ENCODE measurements at regions not wholly inside any gene's neighbourhood (a gene's known extent, or its start where the extent isn't known, plus 50 kb on each side); places are given as distances from the start of the nearest gene placed in this dataset.

DNA sequence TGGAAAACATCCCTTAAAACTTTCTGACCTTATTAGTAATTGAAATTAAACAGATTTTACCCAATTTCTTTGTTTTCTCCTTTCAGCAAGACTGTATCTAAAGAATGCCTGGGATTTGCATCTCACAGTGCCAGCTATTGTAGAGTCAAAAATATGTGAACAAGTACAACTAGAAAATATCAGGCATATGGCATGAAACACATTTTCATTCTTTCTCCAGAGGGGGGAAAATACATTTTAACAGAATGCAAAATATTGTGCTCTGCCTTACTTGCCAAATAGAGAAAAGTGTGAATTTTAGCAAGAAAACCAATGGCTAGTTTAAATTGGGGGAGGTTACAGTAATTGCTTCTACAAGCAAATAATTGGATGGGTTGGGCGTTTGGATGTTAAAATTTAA, 366.6 kb upstream of the FIGN start:
- intact Hi-C loops (cut with micrococcal nuclease) = no loop called here

DNA sequence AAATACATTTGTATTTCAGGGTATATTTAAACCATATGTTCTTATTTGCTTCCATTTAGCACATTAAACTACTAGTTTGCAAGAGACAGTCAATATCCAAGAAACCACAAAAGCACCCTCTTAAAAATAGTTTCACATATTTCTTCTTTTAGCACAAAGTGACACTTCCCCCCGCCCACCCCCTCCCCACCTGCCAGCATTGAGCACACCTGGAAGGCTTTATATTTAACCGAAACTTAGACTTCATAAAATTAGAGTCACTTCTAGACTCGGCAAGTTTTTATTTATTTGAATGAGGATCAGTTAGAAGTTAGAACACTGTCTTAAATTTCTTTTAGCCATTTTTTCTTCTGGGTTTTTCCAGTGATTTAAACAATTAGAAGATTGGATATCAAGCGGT, 355.9 kb upstream of the FIGN start:
- intact Hi-C loops (cut with micrococcal nuclease) = no loop called here

DNA sequence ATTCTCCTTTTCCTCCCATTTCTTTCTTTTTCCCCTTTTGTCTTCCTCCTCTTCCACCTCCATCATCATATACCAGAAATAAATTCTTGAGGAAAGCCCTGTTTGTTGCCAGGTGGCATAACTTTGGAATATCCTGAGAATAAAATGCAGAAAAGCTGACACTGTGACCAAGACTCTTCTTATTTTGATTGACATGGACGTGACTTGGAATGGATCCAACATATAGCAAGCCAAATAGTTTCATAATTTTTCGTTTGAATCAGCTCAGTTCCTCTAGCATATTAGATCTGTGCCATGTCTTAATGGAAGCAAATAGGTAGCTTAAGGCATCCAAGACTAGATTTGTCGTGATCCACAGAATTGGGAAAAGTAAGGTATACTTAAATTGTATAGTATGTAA, 354.7 kb upstream of the FIGN start:
- intact Hi-C loops (cut with micrococcal nuclease) = no loop called here

DNA sequence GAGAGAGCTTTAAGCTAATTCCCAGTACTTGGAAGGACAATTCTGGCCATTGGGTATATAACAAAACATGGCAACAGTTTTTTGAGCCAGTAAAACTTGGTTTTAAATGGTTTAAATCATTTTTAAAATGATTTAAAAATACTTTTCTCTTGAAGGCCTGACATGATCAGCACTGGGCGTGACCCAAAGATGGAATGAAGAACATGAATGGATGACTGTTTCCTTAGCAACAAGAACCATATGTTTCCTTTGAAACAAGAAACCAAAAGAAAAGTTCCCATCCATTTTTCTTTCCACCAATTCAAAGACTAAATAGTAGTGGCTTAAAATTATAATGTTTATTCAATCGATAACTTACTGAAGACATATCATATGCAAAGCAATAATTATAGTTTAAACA, 348.3 kb upstream of the FIGN start:
- intact Hi-C loops (cut with micrococcal nuclease) = no loop called here

DNA sequence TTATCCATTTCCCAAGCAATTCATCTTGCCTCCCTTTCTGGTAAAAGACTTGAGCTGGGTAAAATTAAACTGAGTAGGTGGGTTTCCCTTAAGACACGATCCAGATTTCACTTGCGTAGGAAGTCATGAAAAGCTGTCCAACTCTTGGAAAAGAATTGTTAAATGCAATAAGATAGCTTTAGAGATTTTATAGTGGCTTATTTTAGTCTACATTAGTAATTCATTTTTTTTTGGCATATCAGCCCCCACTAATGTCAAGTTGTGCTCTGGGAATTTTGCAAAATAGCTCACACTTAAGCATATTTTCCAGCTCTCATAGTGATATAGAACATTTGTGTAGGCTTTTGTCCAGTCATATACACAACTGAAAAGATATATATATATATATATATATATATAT, 344.7 kb upstream of the FIGN start:
- intact Hi-C loops (cut with micrococcal nuclease) = no loop called here

DNA sequence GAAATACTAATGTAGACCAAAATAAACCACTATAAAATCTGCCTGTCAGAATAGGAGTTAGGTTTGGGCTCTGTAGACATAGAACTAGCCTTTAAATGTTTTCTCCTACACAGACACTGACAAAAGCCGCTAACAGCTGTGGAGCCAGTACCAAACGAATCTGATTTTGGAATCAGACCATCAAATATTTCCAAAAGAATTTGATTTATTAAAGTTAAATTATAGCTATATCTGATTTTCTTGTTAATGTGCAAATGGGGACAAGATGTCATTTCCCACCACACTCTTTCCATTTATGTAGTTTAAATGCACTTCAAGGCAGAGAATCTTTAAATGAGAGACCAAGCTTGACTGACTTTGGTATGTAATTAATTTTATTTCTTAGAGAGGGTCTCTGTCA, 343.4 kb upstream of the FIGN start:
- intact Hi-C loops (cut with micrococcal nuclease) = no loop called here

DNA sequence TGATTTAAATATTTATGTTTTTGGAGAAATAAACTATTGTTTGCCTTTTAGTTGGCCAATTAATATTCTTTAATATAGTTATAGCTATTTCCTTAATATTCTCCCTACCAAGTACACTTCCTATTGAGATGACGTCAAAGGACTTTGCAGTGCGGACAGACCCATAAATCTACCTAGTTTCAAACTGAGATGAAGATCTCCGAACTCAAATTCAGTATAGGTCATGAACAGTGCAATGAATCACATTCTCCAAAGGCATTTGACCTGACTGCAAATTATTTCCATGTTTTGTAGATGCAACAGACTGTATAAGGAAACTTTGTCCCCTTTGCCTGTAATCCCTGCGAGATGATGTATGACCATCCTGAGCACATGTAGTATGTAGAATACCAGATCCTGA, 342.6 kb upstream of the FIGN start:
- intact Hi-C loops (cut with micrococcal nuclease) = no loop called here

DNA sequence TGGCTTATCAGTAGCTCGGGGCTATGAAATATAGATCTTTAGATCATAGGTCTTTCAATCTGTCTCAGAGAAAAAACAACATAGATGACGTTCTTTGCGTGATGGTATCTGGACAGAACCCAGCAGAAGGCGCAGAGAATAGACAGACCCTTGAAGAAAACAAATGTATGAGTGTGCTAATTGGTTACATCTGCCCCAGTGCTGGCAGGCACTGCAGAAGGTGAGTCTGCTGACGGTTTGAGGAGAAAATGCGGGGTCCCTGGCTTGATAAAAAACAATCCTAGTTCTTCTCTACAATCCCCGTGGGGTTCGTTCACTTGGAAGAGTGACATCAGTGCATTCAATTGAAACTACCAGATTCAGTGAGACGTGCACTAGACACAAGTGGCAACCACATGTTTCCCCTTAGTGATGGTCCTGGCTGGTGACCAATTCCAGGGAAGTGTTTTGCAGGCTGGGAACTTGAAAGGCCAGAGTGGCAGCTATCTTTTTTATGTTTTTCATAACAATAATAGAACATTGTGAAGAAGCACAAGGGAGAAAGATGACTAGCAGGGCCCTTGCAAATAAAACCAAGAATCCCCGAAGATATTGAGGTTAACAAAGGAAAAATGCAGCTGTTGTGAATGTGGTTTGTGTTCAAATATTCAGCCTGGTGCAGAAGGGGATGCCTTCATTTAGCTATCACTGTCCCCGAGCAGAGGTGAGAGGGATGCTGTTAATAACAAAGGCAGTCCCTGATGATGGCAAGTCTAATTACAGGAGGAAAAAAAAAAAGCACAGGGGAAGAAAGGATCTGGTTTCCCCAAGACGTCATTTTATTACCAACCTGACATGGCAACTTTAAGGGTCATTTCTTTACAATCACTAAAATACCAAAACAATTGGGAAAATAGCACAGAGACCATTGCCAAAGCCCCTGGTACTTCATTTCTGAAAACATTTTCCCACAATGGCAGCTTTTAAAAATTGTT, 337.6 kb upstream of the FIGN start:
- intact Hi-C loops (cut with micrococcal nuclease) = no loop called here

DNA sequence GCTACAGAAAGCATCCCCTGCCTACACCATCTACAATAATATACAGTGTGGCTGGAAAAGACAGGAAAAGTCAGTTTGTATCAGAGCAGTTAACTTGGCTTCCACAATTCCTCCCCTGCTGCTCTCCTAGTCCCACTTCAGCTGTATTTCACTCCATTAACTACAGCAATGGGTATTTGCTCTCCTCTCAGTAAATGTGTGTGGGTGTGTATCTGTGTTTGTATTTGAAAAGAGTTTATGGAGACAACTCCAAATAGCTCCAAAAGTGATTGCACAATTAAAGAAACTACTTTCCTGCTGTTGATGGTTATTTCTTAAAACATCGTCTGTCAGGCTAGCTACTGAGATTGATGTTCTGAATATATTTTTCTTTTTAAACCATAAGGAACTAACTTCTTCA, 333.7 kb upstream of the FIGN start:
- intact Hi-C loops (cut with micrococcal nuclease) = no loop called here

DNA sequence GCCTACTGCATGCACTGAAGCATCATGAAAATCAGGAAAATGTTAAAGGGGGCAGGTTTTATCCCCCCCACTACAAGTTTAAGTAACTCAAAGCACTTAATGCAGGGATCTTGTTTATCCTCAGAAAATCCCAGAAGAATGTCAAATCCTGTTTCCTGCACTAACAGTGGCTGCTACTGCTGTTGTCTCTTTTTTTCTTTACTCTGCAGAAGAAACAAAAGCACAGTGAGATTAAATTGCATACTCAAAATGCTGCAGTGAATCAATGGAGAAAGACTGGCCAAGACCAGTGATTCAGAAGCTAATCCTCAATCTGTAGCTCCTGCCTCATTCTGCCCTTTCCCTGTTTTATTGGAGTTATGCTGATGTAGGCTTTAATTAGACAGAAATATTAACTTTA, 332.3 kb upstream of the FIGN start:
- intact Hi-C loops (cut with micrococcal nuclease) = no loop called here

DNA sequence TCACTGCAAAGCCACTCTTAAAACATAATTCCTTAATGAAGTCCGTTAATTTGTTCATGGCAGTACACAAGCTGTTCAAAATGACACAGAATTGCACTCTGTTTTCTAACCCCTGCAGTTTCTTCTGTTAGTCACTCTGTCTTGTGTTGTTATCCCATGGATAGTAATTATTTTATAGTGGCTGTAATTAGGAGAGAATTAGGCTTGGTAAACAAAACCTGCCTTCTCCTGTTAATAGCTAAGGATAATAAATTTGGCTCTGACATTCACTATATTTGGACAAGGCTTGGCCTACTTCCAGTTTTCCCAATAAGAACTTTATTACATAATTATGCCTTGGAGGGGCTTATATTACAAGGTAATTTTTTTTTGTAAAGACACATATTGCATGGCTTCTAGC, 330.3 kb upstream of the FIGN start:
- intact Hi-C loops (cut with micrococcal nuclease) = no loop called here

DNA sequence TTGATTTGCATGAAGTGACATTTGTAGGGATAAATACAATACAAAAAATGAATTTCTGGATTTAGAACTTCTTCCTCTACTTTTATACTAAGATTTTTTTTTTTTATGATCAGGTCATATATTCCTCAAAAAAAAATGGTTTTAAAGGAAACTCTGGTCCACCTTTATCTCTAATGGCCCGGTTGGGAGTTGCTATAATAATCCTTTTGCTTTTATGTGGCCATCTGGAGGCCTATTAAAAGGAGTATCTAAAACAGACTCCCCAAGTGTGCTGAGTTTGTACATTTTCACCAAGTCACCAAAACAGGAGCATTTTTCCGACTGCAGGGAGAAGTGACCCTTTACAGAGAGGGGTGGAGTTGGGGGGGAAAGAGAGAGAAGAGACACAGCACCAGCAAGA, 329.2 kb upstream of the FIGN start:
- intact Hi-C loops (cut with micrococcal nuclease) = no loop called here

DNA sequence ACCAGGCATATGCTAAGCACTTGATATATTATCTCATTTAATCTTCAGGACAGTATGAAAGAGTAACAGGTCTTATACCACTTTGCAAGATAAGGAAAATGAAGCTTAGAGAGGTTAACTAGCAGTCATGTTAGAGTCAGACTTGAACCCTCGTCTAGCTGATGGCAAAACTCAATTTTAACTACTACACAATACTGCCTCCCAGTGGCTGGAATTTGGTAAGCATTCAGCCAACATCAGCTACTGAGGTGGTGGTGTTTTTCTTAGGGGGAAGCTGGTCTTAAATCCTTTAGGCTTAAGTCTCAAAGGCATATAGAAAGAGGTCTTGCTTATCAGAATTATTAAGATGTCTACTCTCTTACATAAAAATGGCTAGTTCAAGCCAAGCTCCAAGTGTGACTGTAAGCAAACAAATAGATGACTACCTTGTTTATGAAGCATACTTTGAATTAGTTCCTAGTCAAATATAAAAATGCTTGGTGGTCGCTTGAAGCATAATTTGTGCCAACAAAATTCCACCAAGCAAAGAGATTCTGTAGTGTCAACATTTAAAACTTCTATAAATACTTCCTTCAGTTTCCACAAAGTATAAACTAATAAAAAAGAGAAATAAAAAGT, 325.4 kb upstream of the FIGN start:
- intact Hi-C loops (cut with micrococcal nuclease) = loop anchor here (5.0 kb wide), 2 partner anchors 714 to 879 kb away; no protein-coding TSS in a partner anchor

DNA sequence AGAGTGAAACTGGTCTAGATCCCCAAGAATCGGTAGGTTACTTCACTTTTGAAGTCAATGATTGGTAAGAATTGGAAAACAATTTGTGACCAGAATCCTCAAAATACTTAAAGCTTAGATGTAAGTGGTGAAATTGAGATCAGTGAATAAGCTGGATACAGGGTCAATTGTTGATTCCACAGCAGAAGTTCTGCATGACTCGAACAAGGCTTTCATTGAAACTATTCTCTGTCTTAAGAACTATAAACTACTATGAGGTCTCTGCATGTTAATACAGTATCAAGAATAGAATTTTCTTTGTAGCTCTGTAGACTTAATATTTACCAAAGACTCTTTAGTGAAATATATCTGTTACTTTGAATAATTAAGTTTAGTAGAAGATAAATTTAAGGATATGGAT, 324.2 kb upstream of the FIGN start:
- intact Hi-C loops (cut with micrococcal nuclease) = loop anchor here (5.0 kb wide), 2 partner anchors 713 to 878 kb away; no protein-coding TSS in a partner anchor

DNA sequence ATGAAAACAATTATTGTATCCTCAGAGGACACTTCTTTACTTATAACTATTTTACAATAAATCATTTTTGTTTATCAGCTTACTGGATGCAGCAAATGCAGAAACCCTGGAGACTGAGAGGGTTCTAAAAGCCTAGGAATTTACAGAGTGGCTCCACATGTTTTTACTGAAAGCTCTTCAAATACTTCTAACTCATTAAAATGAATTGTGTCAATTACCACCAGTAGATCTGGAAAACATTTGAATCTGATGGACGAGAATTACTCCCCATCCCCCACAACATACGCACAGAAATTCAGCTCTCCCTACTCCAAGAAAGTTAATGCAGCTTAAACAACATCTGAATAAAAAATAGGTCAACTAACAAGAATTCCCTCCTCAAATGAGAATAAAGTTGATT, 319.8 kb upstream of the FIGN start:
- intact Hi-C loops (cut with micrococcal nuclease) = no loop called here

DNA sequence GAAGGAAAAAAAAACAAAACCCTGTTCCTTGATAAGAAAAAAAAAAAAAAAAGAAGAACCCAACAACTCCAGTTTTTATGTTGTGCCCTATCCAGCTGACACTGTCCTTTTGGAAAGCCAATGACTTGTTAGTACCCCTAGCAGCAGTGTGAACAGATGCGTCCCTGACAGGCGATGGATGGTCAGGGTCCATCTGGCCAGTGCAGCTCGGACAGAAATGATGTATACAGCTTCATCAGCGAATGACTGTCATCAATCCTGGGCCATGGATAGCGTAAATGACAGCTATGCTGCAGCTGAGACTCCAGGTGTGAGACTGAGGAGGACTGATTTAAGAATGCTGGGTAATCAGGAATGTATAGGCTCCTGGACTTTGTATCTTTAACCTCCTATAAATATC, 318.8 kb upstream of the FIGN start:
- intact Hi-C loops (cut with micrococcal nuclease) = no loop called here

DNA sequence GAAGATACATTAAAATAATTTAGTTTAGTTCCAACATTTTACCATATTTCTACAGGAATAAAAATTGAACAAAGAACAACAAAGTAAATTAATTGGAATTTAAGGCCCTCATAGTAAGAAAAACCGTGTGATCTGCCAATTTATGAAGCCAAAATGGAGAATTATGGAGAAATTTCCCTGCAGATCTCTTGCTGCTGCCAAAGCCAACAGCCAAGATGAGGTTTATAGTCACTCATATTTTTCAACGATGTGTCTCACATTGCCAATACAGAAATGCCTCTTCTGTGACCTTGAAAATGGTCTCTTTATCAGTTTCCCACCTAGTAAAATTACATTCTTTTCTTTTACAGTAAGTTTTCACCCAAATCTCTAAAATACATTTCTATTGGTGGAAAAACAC, 317.2 kb upstream of the FIGN start:
- intact Hi-C loops (cut with micrococcal nuclease) = no loop called here

DNA sequence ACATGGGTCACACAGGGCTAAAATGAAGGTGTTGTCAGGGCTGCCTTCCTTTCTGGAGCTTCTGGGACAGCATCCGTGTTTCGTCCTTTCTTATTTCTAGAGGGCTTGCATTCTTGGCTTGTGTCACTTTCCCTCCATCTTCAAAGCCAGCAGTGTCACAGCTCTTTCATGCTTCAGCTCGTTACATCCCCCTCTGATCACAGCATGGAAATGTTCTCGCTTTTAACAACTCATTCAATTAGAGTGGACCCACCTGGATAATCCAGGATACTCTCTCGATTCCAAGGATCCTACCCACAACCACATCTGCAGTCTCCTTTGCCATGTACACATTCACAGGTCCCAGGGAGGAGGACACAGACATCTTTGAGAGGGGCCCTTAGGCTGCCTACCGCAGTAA, 316.2 kb upstream of the FIGN start:
- intact Hi-C loops (cut with micrococcal nuclease) = no loop called here

DNA sequence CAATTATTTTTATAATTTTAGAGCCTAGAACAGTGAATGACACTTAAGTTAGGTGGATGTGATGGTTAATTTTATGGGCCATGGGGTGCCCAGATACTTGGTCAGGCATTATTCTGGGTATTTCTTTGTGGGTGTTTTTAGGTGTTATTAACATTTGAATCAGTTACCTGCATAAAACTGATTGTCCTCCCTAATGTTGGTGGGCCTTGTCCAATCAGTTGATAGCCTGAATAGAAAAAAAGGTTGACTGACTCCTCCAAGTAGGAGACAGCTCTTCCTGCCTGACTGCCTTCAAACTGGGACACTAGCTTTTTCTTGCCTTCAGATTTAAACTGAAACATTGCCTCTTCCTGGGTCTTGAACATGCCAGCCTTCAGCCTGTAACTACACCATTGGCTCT, 312.9 kb upstream of the FIGN start:
- intact Hi-C loops (cut with micrococcal nuclease) = no loop called here

DNA sequence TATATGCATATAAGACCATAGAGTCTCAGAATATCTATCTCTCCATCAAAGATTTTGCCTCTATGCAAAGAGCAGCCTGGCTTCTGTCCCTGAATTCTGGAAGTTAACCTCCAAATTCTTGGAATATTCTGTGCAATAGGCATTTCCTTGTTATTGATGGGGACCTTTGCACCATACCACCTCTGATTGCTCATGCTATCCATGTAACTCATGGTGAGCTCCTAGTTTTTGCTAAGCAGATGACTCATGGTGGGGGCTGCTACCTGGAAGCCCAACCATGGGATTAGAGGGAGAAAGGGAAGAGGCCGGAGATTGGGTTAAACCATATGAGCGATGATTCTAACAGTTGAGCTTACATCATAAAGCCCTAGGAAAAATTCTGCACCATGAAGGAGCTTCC, 310.2 kb upstream of the FIGN start:
- intact Hi-C loops (cut with micrococcal nuclease) = no loop called here

DNA sequence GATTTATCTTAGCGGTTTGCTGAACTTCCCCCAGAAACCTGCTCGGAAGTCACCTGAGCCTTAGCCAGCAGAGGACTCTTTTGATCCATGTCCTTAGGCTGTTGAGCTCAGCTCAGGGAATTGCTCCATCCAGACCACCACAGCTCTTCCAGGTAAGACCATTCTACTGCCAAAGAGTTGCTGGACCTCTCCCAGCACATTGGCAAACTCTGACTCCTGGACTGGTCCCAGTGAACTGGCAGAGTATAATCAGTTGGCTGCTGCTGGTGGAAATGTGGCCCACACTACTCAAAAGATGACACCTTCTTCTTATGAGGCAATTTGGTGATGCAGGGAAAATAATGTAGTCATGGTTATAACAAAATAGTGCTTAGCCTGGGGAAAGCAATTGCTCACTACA, 308.8 kb upstream of the FIGN start:
- intact Hi-C loops (cut with micrococcal nuclease) = no loop called here

DNA sequence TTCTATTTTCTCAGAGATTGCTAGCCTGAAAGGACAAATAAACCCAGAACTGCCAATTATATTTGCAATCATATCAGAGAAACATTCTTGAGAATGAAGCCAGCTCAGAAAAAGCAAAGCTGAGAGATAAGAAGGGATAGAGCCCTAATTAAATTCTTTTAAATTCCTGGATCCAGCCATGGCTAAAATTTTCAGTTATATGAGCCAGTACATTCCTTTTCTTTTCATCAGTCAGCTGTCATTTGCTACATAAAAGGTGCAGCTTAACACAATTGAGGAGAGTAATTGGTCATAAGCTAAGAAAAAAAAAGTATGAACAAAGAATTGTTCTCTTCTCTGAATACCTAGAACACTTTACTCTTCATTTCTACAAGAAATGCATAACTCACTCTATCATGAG, 303.5 kb upstream of the FIGN start:
- intact Hi-C loops (cut with micrococcal nuclease) = no loop called here

DNA sequence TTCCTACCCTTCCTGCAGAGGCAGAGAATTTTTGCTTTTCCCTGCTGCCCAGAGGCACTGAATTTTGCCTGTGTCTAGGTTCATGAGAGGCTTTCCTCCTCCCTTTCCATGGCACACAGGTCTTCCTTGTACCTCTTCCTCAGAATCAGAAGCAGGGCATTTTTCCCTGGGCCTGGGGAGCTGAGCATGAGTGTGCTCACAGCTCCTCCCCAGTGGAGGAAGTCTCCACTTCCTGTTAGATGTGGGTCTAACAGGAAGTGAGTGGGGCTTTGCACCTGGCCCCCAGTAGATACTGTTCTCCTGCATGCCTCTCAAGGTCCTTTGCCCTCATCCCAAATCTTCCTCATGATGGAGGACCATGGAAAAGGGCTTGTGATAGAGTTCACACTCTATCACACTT, 297.2 kb upstream of the FIGN start:
- intact Hi-C loops (cut with micrococcal nuclease) = no loop called here
